Liver (tissue), 3 donors: ENCODE measurements at regions not wholly inside any gene's neighbourhood (a gene's known extent, or its start where the extent isn't known, plus 50 kb on each side); places are given as distances from the start of the nearest gene placed in this dataset.

Experiments
- ATF3 ChIP-seq: IDR thresholded peaks from 2 replicates; pipeline ENCODE4 v1.6.1; 2016; ENCODE audit warnings: antibody characterized with exemption
- CTCF ChIP-seq: fragments of 150-350 bp; IDR thresholded peaks from 2 replicates; pipeline ENCODE4 v1.5.1; 2017; ENCODE audit warnings: improper control_type of control experiment, low read depth, low read length; ENCODE audit not compliant: missing input control
- FOXA2 ChIP-seq: IDR thresholded peaks from 2 replicates; pipeline ENCODE4 v1.6.1; 2016; ENCODE audit warnings: antibody characterized with exemption
- GABPA ChIP-seq, 2 donors: IDR thresholded peaks in 1 of 2; conservative IDR thresholded peaks in 1 of 2; 2 replicates each; pipeline ENCODE4 v1.6.1; 2016; ENCODE audit warnings: antibody characterized with exemption in 2 of 2, mild to moderate bottlenecking in 1 of 2, moderate library complexity in 1 of 2
- HNF4G ChIP-seq: IDR thresholded peaks from 2 replicates; pipeline ENCODE4 v1.6.1; 2016; ENCODE audit warnings: antibody characterized with exemption
- JUND ChIP-seq, 2 donors: IDR thresholded peaks; 2 replicates each; pipeline ENCODE4 v1.6.1; 2016; ENCODE audit warnings: antibody characterized with exemption in 2 of 2
- RAD21 ChIP-seq, 2 donors: IDR thresholded peaks; 2 replicates each; pipeline ENCODE4 v1.6.1; 2016; ENCODE audit warnings: antibody characterized with exemption in 2 of 2, mild to moderate bottlenecking in 2 of 2
- SP1 ChIP-seq: IDR thresholded peaks from 2 replicates; pipeline ENCODE4 v1.6.1; 2018; ENCODE audit warnings: antibody characterized with exemption, mild to moderate bottlenecking
- TAF1 ChIP-seq: conservative IDR thresholded peaks from 2 replicates; pipeline ENCODE4 v1.6.1; 2016; ENCODE audit warnings: antibody characterized with exemption, mild to moderate bottlenecking
- TF ChIP-seq, protein P1 (sequence below): IDR thresholded peaks from 2 replicates; pipeline ENCODE4 v1.6.1; 2016; ENCODE audit warnings: antibody characterized with exemption
- TF ChIP-seq, protein P2 (sequence below): IDR thresholded peaks from 2 replicates; pipeline ENCODE4 v1.6.1; 2016; ENCODE audit warnings: antibody characterized with exemption
- donor health status: healthy.
- donor health status: healthy.

GRCh38 chr6:167512696-167513375 is 187.9 kb downstream of the TTLL2 start:
- TF ChIP-seq GABPA (IDR thresholded peaks at IDR 0.05 in 1 of 2, conservative IDR thresholded peaks at IDR 0.05 in 1 of 2) (no peak), CTCF (no peak), RAD21 (IDR thresholded peaks at IDR 0.05) (no peak), JUND (IDR thresholded peaks at IDR 0.05) (no peak), HNF4G (no peak), ATF3 (no peak), TAF1 (no peak), FOXA2 (no peak), SP1 (no peak)
- TF ChIP-seq, protein P1, sequence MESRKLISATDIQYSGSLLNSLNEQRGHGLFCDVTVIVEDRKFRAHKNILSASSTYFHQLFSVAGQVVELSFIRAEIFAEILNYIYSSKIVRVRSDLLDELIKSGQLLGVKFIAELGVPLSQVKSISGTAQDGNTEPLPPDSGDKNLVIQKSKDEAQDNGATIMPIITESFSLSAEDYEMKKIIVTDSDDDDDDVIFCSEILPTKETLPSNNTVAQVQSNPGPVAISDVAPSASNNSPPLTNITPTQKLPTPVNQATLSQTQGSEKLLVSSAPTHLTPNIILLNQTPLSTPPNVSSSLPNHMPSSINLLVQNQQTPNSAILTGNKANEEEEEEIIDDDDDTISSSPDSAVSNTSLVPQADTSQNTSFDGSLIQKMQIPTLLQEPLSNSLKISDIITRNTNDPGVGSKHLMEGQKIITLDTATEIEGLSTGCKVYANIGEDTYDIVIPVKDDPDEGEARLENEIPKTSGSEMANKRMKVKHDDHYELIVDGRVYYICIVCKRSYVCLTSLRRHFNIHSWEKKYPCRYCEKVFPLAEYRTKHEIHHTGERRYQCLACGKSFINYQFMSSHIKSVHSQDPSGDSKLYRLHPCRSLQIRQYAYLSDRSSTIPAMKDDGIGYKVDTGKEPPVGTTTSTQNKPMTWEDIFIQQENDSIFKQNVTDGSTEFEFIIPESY: no peak
- TF ChIP-seq, protein P2, sequence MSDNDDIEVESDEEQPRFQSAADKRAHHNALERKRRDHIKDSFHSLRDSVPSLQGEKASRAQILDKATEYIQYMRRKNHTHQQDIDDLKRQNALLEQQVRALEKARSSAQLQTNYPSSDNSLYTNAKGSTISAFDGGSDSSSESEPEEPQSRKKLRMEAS: no peak
